ENCODE measurements at regions not wholly inside any gene's neighbourhood (a gene's known extent, or its start where the extent isn't known, plus 50 kb on each side); places are given as distances from the start of the nearest gene placed in this dataset.

GRCh38 chr3:117619805-117620204 is 910.2 kb downstream of the TUSC7 start:
- H3K9me3 ChIP-seq (ENCODE audit: insufficient read depth in 2 of 2, low read depth in 1 of 2, low read length in 1 of 2): no peaks in the 10 kb centered on the region
- no peak overlapping the region for H4K8ac ChIP-seq (ENCODE audit: extremely low read depth, insufficient read depth, low read length)
- H2BK120ac ChIP-seq (replicated peaks; ENCODE audit: low read depth, low read length): no peak overlapping the region
- H3K79me1 ChIP-seq (ENCODE audit: low read depth, low read length): no peaks in the 10 kb centered on the region
- no peaks in the 10 kb centered on the region for H4K20me1 ChIP-seq (replicated peaks in 1 of 2; ENCODE audit: control insufficient read depth in 1 of 2, insufficient read depth in 2 of 2, low read length in 2 of 2)
- no peak overlapping the region for H2BK15ac ChIP-seq (ENCODE audit: low read length)
- no peak overlapping the region for H3K9ac ChIP-seq (replicated peaks in 1 of 4; ENCODE audit: extremely low read depth in 1 of 4, low read depth in 3 of 4, low read length in 3 of 4)
- H3K4ac ChIP-seq (replicated peaks; ENCODE audit: insufficient read length, low read depth, low read length): no peak overlapping the region
- H3K56ac ChIP-seq (replicated peaks; ENCODE audit: insufficient read length, low read depth, low read length): no peak overlapping the region
- H2BK5ac ChIP-seq (ENCODE audit: low read depth, low read length): no peak overlapping the region
- no peak overlapping the region for H3K23ac ChIP-seq (ENCODE audit: insufficient read length)
- ChIA-PET POLR2A (ENCODE audit: partially characterized antibody) (no interaction called here), CTCF (ENCODE audit: partially characterized antibody) (no interaction called here)
- no peaks in the 10 kb centered on the region for H3K79me2 ChIP-seq (ENCODE audit: control insufficient read depth in 1 of 2, insufficient read depth in 2 of 2, low read length in 2 of 2)
- no peak overlapping the region for H4K5ac ChIP-seq (ENCODE audit: insufficient read length, low read depth, low read length)
- H2AFZ ChIP-seq (ENCODE audit: low read length): no peak overlapping the region
- H3K36me3 ChIP-seq (ENCODE audit: control insufficient read depth in 2 of 4, insufficient read depth in 4 of 4, low read length in 3 of 4): no peaks in the 10 kb centered on the region
- H3K18ac ChIP-seq (ENCODE audit: extremely low read depth, low read length): no peak overlapping the region
- no peak overlapping the region for H2AK5ac ChIP-seq (ENCODE audit: low read depth, low read length)
- no peaks in the 10 kb centered on the region for H3K27me3 ChIP-seq (replicated peaks in 1 of 4; ENCODE audit: control insufficient read depth in 3 of 4, extremely low read depth in 1 of 4, insufficient read depth in 3 of 4, low read length in 3 of 4)
- no peaks in the 10 kb centered on the region for H3K23me2 ChIP-seq (ENCODE audit: low read depth, low read length)
- no peak overlapping the region for H3K27ac ChIP-seq (ENCODE audit: low read depth, low read length)
- H2BK12ac ChIP-seq (ENCODE audit: low read depth, low read length): no peak overlapping the region
- H3K4me3 ChIP-seq (ENCODE audit: extremely low read depth in 1 of 4, insufficient read depth in 2 of 4, low read depth in 3 of 4, low read length in 4 of 4): no peak overlapping the region
- H3K14ac ChIP-seq (ENCODE audit: insufficient read length): no peak overlapping the region
- FAIRE-seq: no peak
- H2BK20ac ChIP-seq (ENCODE audit: low read length): no peak overlapping the region
- no peak for DNase-seq (ENCODE audit: low read depth in 1 of 2, low spot score in 2 of 2)
- no peak overlapping the region for H4K91ac ChIP-seq (replicated peaks; ENCODE audit: insufficient read length, low read length)
- H3K4me2 ChIP-seq (ENCODE audit: insufficient read depth in 1 of 2, low read depth in 2 of 2, low read length in 2 of 2): no peak overlapping the region
- 74% methylated on average over 1 of the region's 1 CpG; no CpG with 5 or more reads in 1 of the 2 experiments for WGBS, 2 experiments (ENCODE audit: extremely low coverage in 1 of 2, insufficient coverage in 1 of 2, insufficient read length in 1 of 2, insufficient replicate concordance in 2 of 2, low coverage in 1 of 2, low lambda C conversion rate in 2 of 2, missing lambda C conversion rate in 1 of 2)
- H3K4me1 ChIP-seq (replicated peaks in 1 of 4; ENCODE audit: control insufficient read depth in 3 of 4, insufficient read depth in 4 of 4, low read length in 3 of 4): peaks cover 0 to 3% (median 0%) of the 10 kb centered on the region in 4 experiments; a peak in 1 of 7 replicates
- no peak for TF ChIP-seq BRCA1 (IDR thresholded peaks at IDR 0.05; ENCODE audit: low read depth, low read length)
- TF ChIP-seq SRF (IDR thresholded peaks at IDR 0.05; ENCODE audit: low read depth, low read length): no peak
- no peak for TF ChIP-seq MAFK (IDR thresholded peaks at IDR 0.05; ENCODE audit: low read depth, low read length)
- TF ChIP-seq SP2 (IDR thresholded peaks at IDR 0.05; ENCODE audit: low read length): no peak
